22Rv1 (cell line): ENCODE measurements at regions not wholly inside any gene's neighbourhood (a gene's known extent, or its start where the extent isn't known, plus 50 kb on each side); places are given as distances from the start of the nearest gene placed in this dataset.
"Not testable (repeated sequence)": the region's sequence is repeated elsewhere in the genome, so short reads cannot be mapped to it uniquely, and the experiment has no call there.

ENCODE experiments used
- H3K27ac ChIP-seq: fragments of 450-650 bp; 2 replicates; pipeline ENCODE4 v1.5.1; 2017
- ZFX ChIP-seq: fragments of 450-650 bp; IDR thresholded peaks from 2 replicates; pipeline ENCODE4 v1.6.1; 2017; ENCODE audit warnings: antibody characterized with exemption, borderline replicate concordance
- TF ChIP-seq, protein P1 (sequence below): fragments of 450-650 bp; IDR thresholded peaks from 2 replicates; pipeline ENCODE4 v1.5.1; 2017; ENCODE audit warnings: mild to moderate bottlenecking

DNA sequence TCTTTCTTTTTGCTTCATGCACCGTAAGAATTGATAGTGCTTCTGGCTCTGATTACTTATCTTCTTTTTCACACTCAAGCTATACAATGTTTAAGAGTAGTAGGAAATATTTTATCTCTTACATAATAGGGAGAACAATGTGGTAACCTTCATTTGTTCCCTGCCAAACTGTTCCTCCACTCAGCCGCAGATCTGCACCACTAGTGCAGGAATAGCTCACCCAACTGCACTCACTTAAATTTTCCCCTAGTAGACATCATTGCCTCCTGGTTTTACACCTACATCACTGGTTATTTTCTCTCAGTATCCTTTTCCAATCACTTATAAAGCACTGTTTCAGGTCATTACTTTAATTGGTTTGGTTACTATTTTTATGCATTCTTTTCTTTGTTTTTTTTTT lies 283.5 kb upstream of the ZNF804A start:
- no peak for TF ChIP-seq ZFX
- TF ChIP-seq, protein P1, sequence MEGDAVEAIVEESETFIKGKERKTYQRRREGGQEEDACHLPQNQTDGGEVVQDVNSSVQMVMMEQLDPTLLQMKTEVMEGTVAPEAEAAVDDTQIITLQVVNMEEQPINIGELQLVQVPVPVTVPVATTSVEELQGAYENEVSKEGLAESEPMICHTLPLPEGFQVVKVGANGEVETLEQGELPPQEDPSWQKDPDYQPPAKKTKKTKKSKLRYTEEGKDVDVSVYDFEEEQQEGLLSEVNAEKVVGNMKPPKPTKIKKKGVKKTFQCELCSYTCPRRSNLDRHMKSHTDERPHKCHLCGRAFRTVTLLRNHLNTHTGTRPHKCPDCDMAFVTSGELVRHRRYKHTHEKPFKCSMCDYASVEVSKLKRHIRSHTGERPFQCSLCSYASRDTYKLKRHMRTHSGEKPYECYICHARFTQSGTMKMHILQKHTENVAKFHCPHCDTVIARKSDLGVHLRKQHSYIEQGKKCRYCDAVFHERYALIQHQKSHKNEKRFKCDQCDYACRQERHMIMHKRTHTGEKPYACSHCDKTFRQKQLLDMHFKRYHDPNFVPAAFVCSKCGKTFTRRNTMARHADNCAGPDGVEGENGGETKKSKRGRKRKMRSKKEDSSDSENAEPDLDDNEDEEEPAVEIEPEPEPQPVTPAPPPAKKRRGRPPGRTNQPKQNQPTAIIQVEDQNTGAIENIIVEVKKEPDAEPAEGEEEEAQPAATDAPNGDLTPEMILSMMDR: no peak
- no peak overlapping the region for H3K27ac ChIP-seq

GRCh38 chr2:184316921-184317320 lies 281.4 kb upstream of the ZNF804A start:
- TF ChIP-seq, protein P1: no peak
- TF ChIP-seq ZFX: no peak
- H3K27ac ChIP-seq: no peak overlapping the region

GRCh38 chr2:184322615-184323014 lies 275.7 kb upstream of the ZNF804A start:
- no peak overlapping the region for H3K27ac ChIP-seq
- TF ChIP-seq, protein P1: no peak
- TF ChIP-seq ZFX: no peak

- no peak overlapping the region for H3K27ac ChIP-seq
- TF ChIP-seq, protein P1: no peak
- no peak for TF ChIP-seq ZFX
Observed at GRCh38 chr2:184326066-184326465, 272.3 kb upstream of the ZNF804A start.

DNA sequence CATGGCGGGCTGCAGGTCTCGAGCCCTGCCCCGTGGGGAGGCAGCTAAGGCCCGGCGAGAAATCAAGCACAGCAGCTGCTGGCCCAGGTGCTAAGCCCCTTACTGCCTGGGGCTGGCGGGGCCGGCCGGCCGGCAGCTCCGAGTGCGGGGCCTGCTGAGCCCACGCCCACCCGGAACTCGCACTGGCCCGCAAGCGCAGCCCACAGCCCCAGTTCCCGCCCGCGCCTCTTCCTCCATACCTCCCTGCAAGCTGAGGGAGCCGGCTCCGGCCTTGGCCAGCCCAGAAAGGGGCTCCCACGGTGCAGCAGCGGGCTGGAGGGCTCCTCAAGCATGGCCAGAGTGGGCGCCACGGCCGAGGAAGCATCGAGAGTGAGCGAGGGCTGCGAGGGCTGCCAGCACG lies 270.5 kb upstream of the ZNF804A start:
- H3K27ac ChIP-seq: not testable (repeated sequence)

- H3K27ac ChIP-seq: not testable (repeated sequence)
Observed at GRCh38 chr2:184330561-184330960, 267.8 kb upstream of the ZNF804A start.

GRCh38 chr2:184336688-184337087 lies 261.6 kb upstream of the ZNF804A start:
- no peak overlapping the region for H3K27ac ChIP-seq
- TF ChIP-seq ZFX: no peak
- TF ChIP-seq, protein P1: no peak

DNA sequence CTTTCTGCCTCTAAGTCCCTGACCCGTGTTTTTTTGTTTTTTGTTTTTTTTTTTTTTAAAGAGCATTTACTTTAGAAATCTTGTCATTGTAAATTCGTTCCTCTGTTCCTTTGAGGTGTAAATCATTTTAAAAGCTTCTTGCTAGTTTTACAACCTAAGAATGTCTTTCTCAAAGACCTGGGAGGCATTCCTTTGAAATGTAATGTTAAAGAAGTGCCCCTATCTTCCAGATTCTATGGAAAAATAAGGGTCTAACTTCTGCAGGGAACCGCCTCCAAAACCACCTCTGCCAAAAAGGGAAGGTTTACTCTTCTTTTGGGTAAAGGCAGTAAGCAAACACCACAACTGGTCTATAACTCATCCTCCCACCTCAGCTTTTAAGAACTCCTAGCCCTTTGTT lies 259.6 kb upstream of the ZNF804A start:
- H3K27ac ChIP-seq: no peak overlapping the region
- TF ChIP-seq ZFX: no peak
- TF ChIP-seq, protein P1: no peak
